Liver (tissue), 8 donors: ENCODE measurements at regions not wholly inside any gene's neighbourhood (a gene's known extent, or its start where the extent isn't known, plus 50 kb on each side); places are given as distances from the start of the nearest gene placed in this dataset.

Experiments used
- DNase-seq: peaks from one replicate; pipeline ENCODE4 v3.0.0-alpha.2; 2017; ENCODE audit warnings: low spot score
- H3K27ac ChIP-seq, 2 donors: one replicate each; pipeline ENCODE4 v1.7.0; 2013; ENCODE audit warnings: inconsistent platforms in 2 of 2, low read length in 2 of 2, control low read depth in 1 of 2, low read depth in 1 of 2, mild to moderate bottlenecking in 1 of 2
- H3K27me3 ChIP-seq, 4 donors: one replicate each; pipeline versions ENCODE4 v1.6.1 to v1.7.0; 2013; ENCODE audit warnings: low read length in 3 of 4, inconsistent platforms in 1 of 4, mild to moderate bottlenecking in 1 of 4, moderate library complexity in 1 of 4; ENCODE audit not compliant: control insufficient read depth in 4 of 4, insufficient read depth in 4 of 4
- H3K36me3 ChIP-seq, 4 donors: one replicate each; pipeline versions ENCODE4 v1.6.1 to v1.7.0; 2013; ENCODE audit warnings: low read length in 3 of 4, mild to moderate bottlenecking in 3 of 4, low read depth in 1 of 4, moderate library complexity in 1 of 4; ENCODE audit not compliant: control insufficient read depth in 4 of 4, insufficient read depth in 3 of 4
- H3K4me1 ChIP-seq, 4 donors: one replicate each; pipeline versions ENCODE4 v1.6.1 to v1.7.0; 2013; ENCODE audit warnings: low read length in 3 of 4, mild to moderate bottlenecking in 3 of 4, moderate library complexity in 1 of 4; ENCODE audit not compliant: control insufficient read depth in 4 of 4, insufficient read depth in 4 of 4
- H3K4me3 ChIP-seq, 3 donors: one replicate each; pipeline versions ENCODE4 v1.6.1 to v1.7.0; 2013; ENCODE audit warnings: low read length in 3 of 3, control low read depth in 1 of 3, low read depth in 1 of 3, mild to moderate bottlenecking in 1 of 3
- H3K9ac ChIP-seq, 2 donors: one replicate each; pipeline ENCODE4 v1.7.0; 2013; ENCODE audit warnings: low read length in 2 of 2, mild to moderate bottlenecking in 2 of 2, moderate library complexity in 2 of 2, control low read depth in 1 of 2, low read depth in 1 of 2
- H3K9me3 ChIP-seq, 4 donors: one replicate each; pipeline versions ENCODE4 v1.6.1 to v1.7.0; 2013; ENCODE audit warnings: low read length in 3 of 4; ENCODE audit not compliant: control insufficient read depth in 4 of 4
- CTCF ChIP-seq: fragments of 150-350 bp; IDR thresholded peaks from 2 replicates; pipeline ENCODE4 v1.5.1; 2017; ENCODE audit warnings: improper control_type of control experiment, low read depth, low read length; ENCODE audit not compliant: missing input control
- EGR1 ChIP-seq, 2 donors: IDR thresholded peaks; 2 replicates each; pipeline ENCODE4 v1.6.1; 2016 to 2018; ENCODE audit warnings: antibody characterized with exemption in 2 of 2, low read depth in 2 of 2
- FOXA1 ChIP-seq: IDR thresholded peaks from 2 replicates; pipeline ENCODE4 v1.6.1; 2016; ENCODE audit warnings: antibody characterized with exemption
- FOXA2 ChIP-seq: IDR thresholded peaks from 2 replicates; pipeline ENCODE4 v1.6.1; 2016; ENCODE audit warnings: antibody characterized with exemption
- GABPA ChIP-seq, 2 donors: IDR thresholded peaks in 1 of 2; conservative IDR thresholded peaks in 1 of 2; 2 replicates each; pipeline ENCODE4 v1.6.1; 2016; ENCODE audit warnings: antibody characterized with exemption in 2 of 2, mild to moderate bottlenecking in 1 of 2, moderate library complexity in 1 of 2
- HNF4A ChIP-seq, 2 donors: conservative IDR thresholded peaks; 2 replicates each; pipeline ENCODE4 v1.6.1; 2016; ENCODE audit warnings: antibody characterized with exemption in 2 of 2, mild to moderate bottlenecking in 2 of 2
- HNF4G ChIP-seq: IDR thresholded peaks from 2 replicates; pipeline ENCODE4 v1.6.1; 2016; ENCODE audit warnings: antibody characterized with exemption
- JUND ChIP-seq, 2 donors: IDR thresholded peaks; 2 replicates each; pipeline ENCODE4 v1.6.1; 2016; ENCODE audit warnings: antibody characterized with exemption in 2 of 2
- NR2F2 ChIP-seq: IDR thresholded peaks from 2 replicates; pipeline ENCODE4 v1.6.1; 2016; ENCODE audit warnings: antibody characterized with exemption
- REST ChIP-seq: IDR thresholded peaks from 2 replicates; pipeline ENCODE4 v1.6.1; 2016; ENCODE audit warnings: antibody characterized with exemption, mild to moderate bottlenecking
- RXRA ChIP-seq, 2 donors: IDR thresholded peaks; 2 replicates each; pipeline ENCODE4 v1.6.1; 2017 to 2018; ENCODE audit warnings: antibody characterized with exemption in 2 of 2, mild to moderate bottlenecking in 1 of 2
- SP1 ChIP-seq: IDR thresholded peaks from 2 replicates; pipeline ENCODE4 v1.6.1; 2018; ENCODE audit warnings: antibody characterized with exemption, mild to moderate bottlenecking
- TAF1 ChIP-seq: conservative IDR thresholded peaks from 2 replicates; pipeline ENCODE4 v1.6.1; 2016; ENCODE audit warnings: antibody characterized with exemption, mild to moderate bottlenecking
- ZBTB33 ChIP-seq: IDR thresholded peaks from 2 replicates; pipeline ENCODE4 v1.6.1; 2016; ENCODE audit warnings: antibody characterized with exemption
- WGBS: extraction: QIAGEN DNeasy Blood & Tissue Kit; methylation state at CpG from one replicate; pipeline ENCODE4 v1.1.7; 2013; 5-methylcytosine and 5-hydroxymethylcytosine counted together
- TF ChIP-seq, protein P1 (sequence below): IDR thresholded peaks from 2 replicates; pipeline ENCODE4 v1.6.1; 2016; ENCODE audit warnings: antibody characterized with exemption
- donor health status: healthy.
- donor health status: healthy.
- donor health status: healthy.
- donor health status: healthy.
- donor health status: healthy.

- 68% methylated on average over 6 of the region's 6 CpGs for WGBS
- H3K36me3 ChIP-seq, result no peaks in the 10 kb centered on the region
- H3K27me3 ChIP-seq, result no peaks in the 10 kb centered on the region
Observed at GRCh38 chr9:80771555-80772347, 917.6 kb downstream of the TLE1 start.

More at GRCh38 chr9:80771555-80772347, 917.6 kb downstream of the TLE1 start:
- no peaks in the 10 kb centered on the region for H3K4me1 ChIP-seq
- no peak overlapping the region for H3K4me3 ChIP-seq
- TF ChIP-seq GABPA (IDR thresholded peaks at IDR 0.05 in 1 of 2, conservative IDR thresholded peaks at IDR 0.05 in 1 of 2) (no peak), EGR1 (IDR thresholded peaks at IDR 0.05; ENCODE audit: low read depth in 2 of 2) (no peak), CTCF (no peak), JUND (IDR thresholded peaks at IDR 0.05) (no peak), HNF4A (conservative IDR thresholded peaks at IDR 0.05) (no peak), HNF4G (no peak), REST (no peak), SP1 (no peak), FOXA2 (no peak), RXRA (IDR thresholded peaks at IDR 0.05) (no peak), NR2F2 (no peak), ZBTB33 (no peak), TAF1 (no peak), FOXA1 (no peak)
- TF ChIP-seq, protein P1, sequence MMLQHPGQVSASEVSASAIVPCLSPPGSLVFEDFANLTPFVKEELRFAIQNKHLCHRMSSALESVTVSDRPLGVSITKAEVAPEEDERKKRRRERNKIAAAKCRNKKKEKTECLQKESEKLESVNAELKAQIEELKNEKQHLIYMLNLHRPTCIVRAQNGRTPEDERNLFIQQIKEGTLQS, result no peak
- no peaks in the 10 kb centered on the region for H3K9me3 ChIP-seq
- H3K27ac ChIP-seq, result no peak overlapping the region
- no peak overlapping the region for H3K9ac ChIP-seq
- no peak for DNase-seq
